ENCODE measurements at regions not wholly inside any gene's neighbourhood (a gene's known extent, or its start where the extent isn't known, plus 50 kb on each side); places are given as distances from the start of the nearest gene placed in this dataset.
"Not testable (repeated sequence)": the region's sequence is repeated elsewhere in the genome, so short reads cannot be mapped to it uniquely, and the experiment has no call there.

DNA sequence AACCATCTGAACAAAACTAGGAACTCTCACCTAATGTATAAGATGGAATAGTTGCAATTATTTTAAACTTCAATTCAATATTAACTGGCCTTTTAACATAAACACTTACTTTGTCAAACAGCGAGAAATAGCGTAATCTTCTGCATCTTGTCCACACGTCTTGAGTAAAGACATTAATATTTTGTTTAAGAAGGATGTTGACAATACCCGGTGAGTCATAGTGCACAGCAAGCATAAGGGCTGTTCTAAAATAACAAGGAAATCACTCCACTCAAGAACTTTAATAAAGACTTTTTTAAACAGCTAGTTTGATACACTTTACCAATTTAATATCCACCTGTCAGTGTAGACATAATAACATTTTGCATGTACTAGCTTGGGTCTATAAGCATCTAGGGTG is 311.1 kb downstream of the TUBA3C start:
- H3K27ac ChIP-seq (ENCODE audit: low read length); H3K36me3 ChIP-seq (ENCODE audit: control insufficient read depth in 1 of 2, insufficient read depth in 2 of 2, low read length in 2 of 2); H3K4me3 ChIP-seq (ENCODE audit: low read depth in 1 of 2, low read length in 2 of 2); H3K4me1 ChIP-seq (ENCODE audit: control insufficient read depth in 1 of 2, insufficient read depth in 2 of 2, low read length in 2 of 2); H3K27me3 ChIP-seq (ENCODE audit: low read depth, low read length); H3K9me3 ChIP-seq (ENCODE audit: control insufficient read depth in 1 of 2, low read length in 2 of 2): not testable (repeated sequence)

DNA sequence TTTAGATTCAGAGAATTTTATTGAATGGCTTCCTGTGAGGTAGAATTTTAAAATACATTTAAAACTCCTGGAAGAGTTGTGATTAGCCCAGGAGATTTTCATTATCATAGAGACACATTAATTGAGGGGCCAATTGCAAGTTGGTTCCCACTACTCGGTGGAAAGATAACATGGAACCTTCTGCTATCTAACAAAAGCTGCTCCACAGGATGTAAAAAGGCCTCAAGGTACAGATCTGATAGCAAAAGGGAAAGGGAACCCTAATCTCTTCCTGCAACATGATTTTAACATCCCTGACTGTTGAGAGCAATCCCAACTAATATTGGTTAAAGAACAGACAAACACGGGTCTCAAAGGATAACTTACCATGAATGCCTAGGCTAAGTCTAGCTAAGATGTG is 312.3 kb downstream of the TUBA3C start:
- not testable (repeated sequence) for H3K9me3 ChIP-seq (ENCODE audit: control insufficient read depth in 1 of 2, low read length in 2 of 2); H3K4me3 ChIP-seq (ENCODE audit: low read depth in 1 of 2, low read length in 2 of 2); H3K4me1 ChIP-seq (ENCODE audit: control insufficient read depth in 1 of 2, insufficient read depth in 2 of 2, low read length in 2 of 2); H3K36me3 ChIP-seq (ENCODE audit: control insufficient read depth in 1 of 2, insufficient read depth in 2 of 2, low read length in 2 of 2); H3K27ac ChIP-seq (ENCODE audit: low read length); H3K27me3 ChIP-seq (ENCODE audit: low read depth, low read length)

DNA sequence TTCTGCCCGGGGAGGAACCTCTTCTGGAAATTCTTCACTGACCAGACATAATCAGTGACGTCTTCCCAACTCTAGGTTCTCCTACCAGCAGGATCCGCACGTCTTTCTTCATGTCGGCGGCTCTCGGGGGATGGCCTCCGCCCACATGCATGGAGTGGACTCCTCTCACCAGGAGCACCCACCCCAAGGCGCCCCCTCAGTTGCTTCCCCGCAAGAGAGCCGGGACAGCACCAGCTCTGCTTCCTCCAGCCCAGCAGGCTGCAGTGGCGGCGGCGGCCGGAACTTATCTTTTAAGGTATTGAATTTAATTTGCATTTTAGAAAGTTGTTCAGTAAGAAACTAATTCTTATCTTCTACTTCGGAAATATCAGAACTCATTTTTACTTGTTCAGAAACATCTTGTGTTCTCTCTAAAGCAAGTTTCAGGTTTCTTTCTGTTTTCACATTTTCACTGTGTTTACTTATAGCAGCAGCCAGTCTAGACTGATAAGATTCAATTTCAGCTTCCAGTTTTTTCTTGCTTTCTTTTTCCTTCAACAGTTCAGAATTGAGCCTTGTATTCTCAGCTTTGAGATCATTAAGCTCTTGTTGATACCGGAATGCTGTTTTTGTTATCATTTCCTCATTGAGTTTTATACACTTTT is 343.5 kb downstream of the TUBA3C start:
- H3K9me3 ChIP-seq (ENCODE audit: control insufficient read depth in 1 of 2, low read length in 2 of 2); H3K4me3 ChIP-seq (ENCODE audit: low read depth in 1 of 2, low read length in 2 of 2); H3K4me1 ChIP-seq (ENCODE audit: control insufficient read depth in 1 of 2, insufficient read depth in 2 of 2, low read length in 2 of 2); H3K36me3 ChIP-seq (ENCODE audit: control insufficient read depth in 1 of 2, insufficient read depth in 2 of 2, low read length in 2 of 2); H3K27ac ChIP-seq (ENCODE audit: low read length); H3K27me3 ChIP-seq (ENCODE audit: low read depth, low read length): not testable (repeated sequence)

DNA sequence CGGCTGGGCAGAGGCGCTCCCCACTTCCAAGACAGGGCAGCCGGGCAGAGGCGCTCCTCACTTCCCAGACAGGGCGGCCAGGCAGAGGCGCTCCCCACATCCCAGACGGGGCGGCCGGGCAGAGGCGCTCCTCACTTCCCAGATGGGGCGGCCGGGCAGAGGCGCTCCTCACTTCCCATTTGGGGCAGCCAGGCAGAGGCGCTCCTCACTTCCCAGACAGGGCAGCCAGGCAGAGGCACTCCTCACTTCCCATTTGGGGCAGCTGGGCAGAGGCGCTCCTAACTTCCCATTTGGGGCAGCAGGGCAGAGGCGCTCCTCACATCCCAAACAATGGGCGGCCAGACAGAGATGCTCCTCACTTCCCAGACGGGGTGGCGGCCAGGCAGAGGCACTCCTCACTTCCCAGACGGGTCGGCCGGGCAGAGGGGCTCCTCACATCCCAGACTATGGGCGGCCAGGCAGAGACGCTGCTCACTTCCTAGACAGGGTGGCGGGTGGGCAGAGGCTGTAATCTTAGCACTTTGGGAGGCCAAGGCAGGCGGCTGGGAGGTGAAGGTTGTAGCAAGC is 344.4 kb downstream of the TUBA3C start:
- H3K4me3 ChIP-seq (ENCODE audit: low read depth in 1 of 2, low read length in 2 of 2); H3K27ac ChIP-seq (ENCODE audit: low read length); H3K4me1 ChIP-seq (ENCODE audit: control insufficient read depth in 1 of 2, insufficient read depth in 2 of 2, low read length in 2 of 2); H3K9me3 ChIP-seq (ENCODE audit: control insufficient read depth in 1 of 2, low read length in 2 of 2); H3K27me3 ChIP-seq (ENCODE audit: low read depth, low read length); H3K36me3 ChIP-seq (ENCODE audit: control insufficient read depth in 1 of 2, insufficient read depth in 2 of 2, low read length in 2 of 2): not testable (repeated sequence)

DNA sequence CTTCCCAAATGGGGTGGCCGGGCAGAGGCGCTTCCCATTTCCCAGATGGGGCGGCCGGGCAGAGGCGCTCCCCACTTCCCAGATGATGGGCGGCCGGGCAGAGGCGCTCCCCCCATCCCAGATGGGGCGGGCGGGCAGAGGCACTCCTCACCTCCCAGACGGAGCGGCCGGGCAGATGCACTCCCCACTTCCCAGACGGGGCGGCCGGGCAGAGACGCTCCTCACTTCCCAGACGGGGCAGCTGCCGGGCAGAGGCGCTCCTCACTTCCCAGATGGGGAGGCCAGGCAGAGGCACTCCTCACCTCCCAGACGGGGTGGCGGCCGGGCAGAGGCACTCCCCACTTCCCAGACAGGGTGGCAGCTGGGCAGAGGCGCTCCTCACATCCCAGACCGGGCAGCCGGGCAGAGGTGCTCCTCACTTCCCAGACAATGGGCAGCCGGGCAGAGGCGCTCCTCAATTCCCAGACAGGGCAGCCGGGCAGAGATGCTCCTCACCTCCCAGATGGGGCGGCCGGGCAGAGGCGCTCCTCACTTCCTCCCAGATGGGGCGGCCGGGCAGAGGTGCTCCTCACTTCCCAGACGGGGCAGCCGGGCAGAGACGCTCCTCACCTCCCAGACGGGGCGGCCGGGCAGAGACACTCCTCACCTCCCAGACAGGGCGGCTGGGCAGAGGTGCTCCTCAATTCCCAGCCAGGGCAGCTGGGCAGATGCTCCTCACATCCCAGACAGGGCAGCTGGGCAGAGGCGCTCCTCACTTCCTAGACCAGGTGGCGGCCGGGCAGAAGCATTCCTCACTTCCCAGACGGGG is 345.0 kb downstream of the TUBA3C start:
- not testable (repeated sequence) for H3K27me3 ChIP-seq (ENCODE audit: low read depth, low read length); H3K36me3 ChIP-seq (ENCODE audit: control insufficient read depth in 1 of 2, insufficient read depth in 2 of 2, low read length in 2 of 2); H3K4me1 ChIP-seq (ENCODE audit: control insufficient read depth in 1 of 2, insufficient read depth in 2 of 2, low read length in 2 of 2); H3K9me3 ChIP-seq (ENCODE audit: control insufficient read depth in 1 of 2, low read length in 2 of 2); H3K4me3 ChIP-seq (ENCODE audit: low read depth in 1 of 2, low read length in 2 of 2); H3K27ac ChIP-seq (ENCODE audit: low read length)

DNA sequence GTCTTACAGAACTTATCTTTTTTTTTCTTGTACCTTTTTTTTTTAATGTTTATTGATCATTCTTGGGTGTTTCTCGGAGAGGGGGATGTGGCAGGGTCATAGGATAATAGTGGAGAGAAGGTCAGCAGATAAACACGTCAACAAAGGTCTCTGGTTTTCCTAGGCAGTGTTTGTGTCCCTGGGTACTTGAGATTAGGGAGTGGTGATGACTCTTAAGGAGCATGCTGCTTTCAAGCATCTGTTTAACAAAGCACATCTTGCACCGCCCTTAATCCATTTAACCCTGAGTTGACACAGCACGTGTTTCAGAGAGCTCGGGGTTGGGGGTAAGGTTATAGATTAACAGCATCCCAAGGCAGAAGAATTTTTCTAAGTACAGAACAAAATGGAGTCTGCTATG is 345.9 kb downstream of the TUBA3C start:
- H3K36me3 ChIP-seq (ENCODE audit: control insufficient read depth in 1 of 2, insufficient read depth in 2 of 2, low read length in 2 of 2); H3K9me3 ChIP-seq (ENCODE audit: control insufficient read depth in 1 of 2, low read length in 2 of 2); H3K27me3 ChIP-seq (ENCODE audit: low read depth, low read length); H3K4me1 ChIP-seq (ENCODE audit: control insufficient read depth in 1 of 2, insufficient read depth in 2 of 2, low read length in 2 of 2); H3K27ac ChIP-seq (ENCODE audit: low read length); H3K4me3 ChIP-seq (ENCODE audit: low read depth in 1 of 2, low read length in 2 of 2): not testable (repeated sequence)

DNA sequence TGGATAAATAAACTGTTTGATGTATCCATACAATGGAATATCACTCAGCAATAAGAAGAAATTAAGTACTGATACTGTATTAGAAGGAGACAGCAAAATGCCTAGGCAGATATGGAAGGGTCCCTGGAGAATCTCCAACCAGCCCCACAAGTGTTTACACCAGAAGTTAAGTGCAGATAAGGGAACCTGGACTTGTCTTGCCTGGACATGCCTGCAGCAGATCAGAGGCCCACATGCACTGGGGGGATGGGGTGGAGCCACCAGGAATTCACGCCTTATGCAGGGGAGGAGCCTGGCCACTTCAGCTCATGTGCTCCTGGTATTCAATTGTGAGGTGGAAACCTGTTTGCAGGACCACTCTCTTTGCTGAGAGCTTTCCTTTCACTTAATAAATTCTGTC is 356.9 kb downstream of the TUBA3C start:
- not testable (repeated sequence) for H3K27me3 ChIP-seq (ENCODE audit: low read depth, low read length); H3K27ac ChIP-seq (ENCODE audit: low read length); H3K9me3 ChIP-seq (ENCODE audit: control insufficient read depth in 1 of 2, low read length in 2 of 2); H3K4me1 ChIP-seq (ENCODE audit: control insufficient read depth in 1 of 2, insufficient read depth in 2 of 2, low read length in 2 of 2); H3K36me3 ChIP-seq (ENCODE audit: control insufficient read depth in 1 of 2, insufficient read depth in 2 of 2, low read length in 2 of 2); H3K4me3 ChIP-seq (ENCODE audit: low read depth in 1 of 2, low read length in 2 of 2)

DNA sequence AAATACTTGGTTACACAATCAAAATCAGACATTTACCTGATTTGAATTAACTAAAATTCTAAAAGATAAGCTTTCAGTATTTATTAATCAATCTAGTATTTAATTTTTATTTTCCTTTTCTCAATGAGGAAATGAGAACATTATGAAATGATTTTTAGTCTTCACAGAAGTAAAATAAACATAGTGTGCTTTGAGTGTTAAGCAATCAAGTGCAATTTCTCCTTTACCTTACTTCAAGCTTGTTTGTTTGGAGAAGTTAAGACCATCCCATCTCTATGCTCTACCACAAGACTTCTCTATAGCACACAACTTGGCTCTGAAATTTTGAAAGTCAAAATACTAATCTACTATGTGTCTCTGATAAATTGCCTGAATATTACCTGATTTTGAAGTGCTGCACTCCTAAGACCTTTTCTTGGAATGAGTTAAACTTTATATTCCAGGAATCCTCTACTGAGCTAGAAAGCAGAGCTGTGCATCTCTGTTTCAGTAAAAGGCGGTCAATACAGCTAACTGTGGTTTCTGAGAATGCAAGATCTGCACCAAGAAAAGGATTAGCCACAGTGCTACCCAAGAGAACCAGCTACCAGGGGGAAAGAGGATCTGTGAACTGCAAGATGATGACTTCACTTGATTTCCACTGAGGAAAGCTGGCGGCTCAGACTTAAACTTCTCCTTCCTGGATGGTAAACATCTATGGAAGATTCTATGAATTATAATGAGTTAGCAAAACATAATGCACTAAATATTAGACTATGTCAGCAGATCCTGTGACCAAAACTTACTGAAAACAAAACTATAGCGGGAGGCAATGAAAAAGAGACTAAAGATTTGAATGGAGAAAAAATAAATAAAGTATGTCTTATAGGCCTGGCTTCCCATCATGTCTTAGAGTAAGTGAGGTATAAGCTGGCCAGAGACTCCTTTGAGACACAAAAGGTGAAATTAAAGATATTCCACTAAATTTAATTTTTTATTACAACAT is 358.7 kb downstream of the TUBA3C start:
- H3K4me1 ChIP-seq (ENCODE audit: control insufficient read depth in 1 of 2, insufficient read depth in 2 of 2, low read length in 2 of 2); H3K36me3 ChIP-seq (ENCODE audit: control insufficient read depth in 1 of 2, insufficient read depth in 2 of 2, low read length in 2 of 2); H3K27me3 ChIP-seq (ENCODE audit: low read depth, low read length); H3K4me3 ChIP-seq (ENCODE audit: low read depth in 1 of 2, low read length in 2 of 2); H3K9me3 ChIP-seq (ENCODE audit: control insufficient read depth in 1 of 2, low read length in 2 of 2); H3K27ac ChIP-seq (ENCODE audit: low read length): not testable (repeated sequence)

DNA sequence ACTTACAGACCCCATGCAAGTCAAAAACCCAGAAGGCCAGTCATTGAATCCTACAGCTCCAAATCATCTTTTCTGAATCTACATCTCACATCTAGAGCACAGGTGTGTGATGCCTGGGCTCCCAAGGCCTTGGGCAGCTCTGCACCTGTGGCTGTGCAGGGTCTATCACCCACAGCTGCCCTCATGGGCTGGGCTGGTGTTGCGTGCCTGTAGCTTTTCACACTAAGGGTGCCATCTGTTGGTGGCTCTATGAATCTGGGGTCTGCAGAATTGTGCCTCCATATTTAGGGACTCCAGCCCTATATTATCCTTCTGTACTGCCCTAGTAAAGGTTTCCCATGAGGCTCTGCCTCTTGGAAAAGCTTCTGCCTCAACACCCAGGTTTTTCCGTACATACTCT is 407.6 kb downstream of the TUBA3C start:
- not testable (repeated sequence) for H3K4me1 ChIP-seq (ENCODE audit: control insufficient read depth in 1 of 2, insufficient read depth in 2 of 2, low read length in 2 of 2); H3K27ac ChIP-seq (ENCODE audit: low read length); H3K4me3 ChIP-seq (ENCODE audit: low read depth in 1 of 2, low read length in 2 of 2); H3K9me3 ChIP-seq (ENCODE audit: control insufficient read depth in 1 of 2, low read length in 2 of 2); H3K36me3 ChIP-seq (ENCODE audit: control insufficient read depth in 1 of 2, insufficient read depth in 2 of 2, low read length in 2 of 2); H3K27me3 ChIP-seq (ENCODE audit: low read depth, low read length)

DNA sequence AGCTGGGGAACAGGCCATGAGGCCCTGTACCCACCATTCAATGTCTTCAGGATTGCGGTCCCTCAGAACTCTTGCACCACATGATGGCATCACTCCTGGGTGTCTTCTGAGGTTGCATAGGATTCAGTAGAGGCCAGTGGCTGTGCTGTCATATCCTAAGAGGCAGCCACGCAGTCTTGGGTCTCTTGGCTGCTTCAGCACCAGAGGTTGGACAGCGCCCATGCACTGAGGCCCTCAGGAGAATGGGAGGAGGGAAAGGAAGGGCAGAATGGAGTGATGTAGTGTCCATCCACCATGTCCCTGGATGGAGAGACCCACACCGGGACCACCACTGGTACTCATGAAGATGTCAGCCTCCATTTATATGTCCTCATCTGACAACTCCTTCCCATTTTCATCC is 439.9 kb downstream of the TUBA3C start:
- H3K9me3 ChIP-seq (ENCODE audit: control insufficient read depth in 1 of 2, low read length in 2 of 2); H3K4me1 ChIP-seq (ENCODE audit: control insufficient read depth in 1 of 2, insufficient read depth in 2 of 2, low read length in 2 of 2); H3K36me3 ChIP-seq (ENCODE audit: control insufficient read depth in 1 of 2, insufficient read depth in 2 of 2, low read length in 2 of 2); H3K27me3 ChIP-seq (ENCODE audit: low read depth, low read length); H3K4me3 ChIP-seq (ENCODE audit: low read depth in 1 of 2, low read length in 2 of 2); H3K27ac ChIP-seq (ENCODE audit: low read length): not testable (repeated sequence)

DNA sequence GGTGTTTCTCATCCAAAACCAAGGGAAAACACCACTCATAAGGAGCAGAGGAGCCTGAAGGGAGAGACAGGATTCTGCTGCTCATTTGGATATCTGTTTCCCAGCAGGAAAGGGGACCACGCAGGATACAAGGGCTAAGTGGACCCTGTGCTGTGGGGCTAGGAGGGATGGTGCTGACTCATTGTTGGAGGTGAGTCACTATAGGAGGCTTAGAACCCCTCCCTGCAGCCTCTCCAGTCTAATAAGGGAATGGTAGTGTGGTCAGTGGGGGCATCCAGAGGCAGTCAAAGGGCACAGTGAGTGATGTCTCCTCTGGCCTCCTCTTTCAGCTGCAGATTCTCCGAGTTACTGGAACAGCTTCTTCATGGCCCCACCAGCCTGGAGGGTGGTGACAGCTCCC is 442.3 kb downstream of the TUBA3C start:
- no peaks in the 10 kb centered on the region for H3K36me3 ChIP-seq (ENCODE audit: control insufficient read depth in 1 of 2, insufficient read depth in 2 of 2, low read length in 2 of 2)
- no peaks in the 10 kb centered on the region for H3K27me3 ChIP-seq (ENCODE audit: low read depth, low read length)
- H3K4me1 ChIP-seq (ENCODE audit: control insufficient read depth in 1 of 2, insufficient read depth in 2 of 2, low read length in 2 of 2) = no peaks in the 10 kb centered on the region
- no peak overlapping the region for H3K27ac ChIP-seq (ENCODE audit: low read length)
- no peak overlapping the region for H3K4me3 ChIP-seq (ENCODE audit: low read depth in 1 of 2, low read length in 2 of 2)
- no peaks in the 10 kb centered on the region for H3K9me3 ChIP-seq (ENCODE audit: control insufficient read depth in 1 of 2, low read length in 2 of 2)

All from muscle layer of duodenum (tissue), 2 donors.